ENCODE measurements at regions not wholly inside any gene's neighbourhood (a gene's known extent, or its start where the extent isn't known, plus 50 kb on each side); places are given as distances from the start of the nearest gene placed in this dataset.
A peak's percentile ranks its signal among the peaks of the same experiment; 100 is the strongest.

- no peak for TF ChIP-seq CTCF (IDR thresholded peaks at IDR 0.05)
- intact Hi-C loops (cut with DNase I) = loop anchor here in 3 of 10 donors (10.0 kb wide), 1 partner anchor 157 kb away; no protein-coding TSS in a partner anchor
- 97% methylated on average over 2 of the region's 2 CpGs for WGBS, 2 donors
- ATAC-seq = no peak
- no peak overlapping the region for H3K4me3 ChIP-seq
- no peak for DNase-seq
- H3K36me3 ChIP-seq = no peaks in the 10 kb centered on the region
- peaks cover 0 to 25% (median 8%) of the 10 kb centered on the region in 11 donors for H3K9me3 ChIP-seq
- no peaks in the 10 kb centered on the region for H3K27me3 ChIP-seq
- H3K4me1 ChIP-seq = no peaks in the 10 kb centered on the region
- H3K27ac ChIP-seq = no peak overlapping the region
Measured at GRCh38 chr2:199707593-199708185, 143.3 kb downstream of the FTCDNL1 start.

- no peak overlapping the region for H3K27ac ChIP-seq
- intact Hi-C loops (cut with DNase I) = loop anchor here in 3 of 10 donors (10.0 kb wide), 1 partner anchor 159 kb away; no protein-coding TSS in a partner anchor
- H3K4me1 ChIP-seq = no peaks in the 10 kb centered on the region
Measured at GRCh38 chr2:199705538-199705937, 145.5 kb downstream of the FTCDNL1 start.

GRCh38 chr2:199704358-199705238 is 146.4 kb downstream of the FTCDNL1 start:
- DNase-seq = peak in 1 of 2 donors; percentile 5
- 60 to 77% methylated on average over 1 of the region's 1 CpG for WGBS, 2 donors
- H3K27ac ChIP-seq = no peak overlapping the region
- TF ChIP-seq CTCF (IDR thresholded peaks at IDR 0.05) = peak in 7 of 9 donors; percentile 33 to 54 (median 47)
- no peak overlapping the region for H3K4me3 ChIP-seq
- H3K9me3 ChIP-seq = peaks cover 0 to 25% (median 8%) of the 10 kb centered on the region in 11 donors
- ATAC-seq = peak in 3 of 8 donors; percentile 46 to 70 (median 63)
- H3K36me3 ChIP-seq = no peaks in the 10 kb centered on the region
- intact Hi-C loops (cut with DNase I) = loop anchor here in 3 of 10 donors (10.0 kb wide), 1 partner anchor 160 kb away; no protein-coding TSS in a partner anchor
- H3K27me3 ChIP-seq = no peaks in the 10 kb centered on the region
- no peaks in the 10 kb centered on the region for H3K4me1 ChIP-seq

More at GRCh38 chr2:199705538-199705937, 145.5 kb downstream of the FTCDNL1 start:
- H3K27me3 ChIP-seq = no peaks in the 10 kb centered on the region
- DNase-seq = no peak
- no peak overlapping the region for H3K4me3 ChIP-seq
- no peak for ATAC-seq
- 86 to 87% methylated on average over 1 of the region's 1 CpG for WGBS, 2 donors
- no peak for TF ChIP-seq CTCF (IDR thresholded peaks at IDR 0.05)
- peaks cover 0 to 25% (median 8%) of the 10 kb centered on the region in 11 donors for H3K9me3 ChIP-seq
- no peaks in the 10 kb centered on the region for H3K36me3 ChIP-seq

GRCh38 chr2:199703199-199703598 is 147.8 kb downstream of the FTCDNL1 start:
- Histone ChIP-seq H3K4me1 (no peaks in the 10 kb centered on the region), H3K9me3 (peaks cover 0 to 17% (median 8%) of the 10 kb centered on the region in 11 donors), H3K36me3 (no peaks in the 10 kb centered on the region), H3K4me3 (no peak overlapping the region), H3K27me3 (no peaks in the 10 kb centered on the region), H3K27ac (no peak overlapping the region)
- DNase-seq (no peak), ATAC-seq (no peak)
- WGBS, 2 donors = 54 to 63% methylated on average over 2 of the region's 2 CpGs
- intact Hi-C loops (cut with DNase I) = loop anchor here in 3 of 10 donors (10.0 kb wide), 1 partner anchor 162 kb away; no protein-coding TSS in a partner anchor
- TF ChIP-seq CTCF (IDR thresholded peaks at IDR 0.05) = no peak

All from heart right ventricle (tissue), 16 donors.